ENCODE measurements at regions not wholly inside any gene's neighbourhood (a gene's known extent, or its start where the extent isn't known, plus 50 kb on each side); places are given as distances from the start of the nearest gene placed in this dataset.

- DNase-seq (ENCODE audit: low read depth), result no peak
- no peak overlapping the region for H3K4me3 ChIP-seq (ENCODE audit: control insufficient read depth, low read depth, low read length)
- TF ChIP-seq CTCF (IDR thresholded peaks at IDR 0.05; ENCODE audit: control insufficient read depth, insufficient read depth, low read depth, low read length, missing control alignments), result no peak
These were observed 141.4 kb upstream of the SLC6A11 start for GRCh38 chr3:10674578-10674977.

DNA sequence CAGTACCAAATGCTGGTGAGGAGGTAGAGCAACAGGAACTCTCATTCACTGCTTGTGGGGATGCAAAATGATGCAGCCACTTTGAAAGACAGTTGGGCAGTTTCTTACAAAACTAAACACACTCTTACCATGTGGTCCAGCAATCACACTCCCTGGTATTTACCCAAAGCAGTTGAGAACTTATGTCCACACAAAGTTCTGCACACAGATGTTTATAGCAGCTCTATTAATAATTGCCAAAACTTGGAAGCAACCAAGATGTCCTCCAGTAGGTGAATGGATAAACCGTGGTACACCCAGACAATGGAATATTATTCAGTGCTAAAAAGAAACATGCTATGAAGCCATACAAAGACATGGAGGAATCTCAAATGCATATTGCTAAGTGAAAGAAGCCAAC is 139.1 kb upstream of the SLC6A11 start:
- no peak overlapping the region for H3K4me3 ChIP-seq (ENCODE audit: control insufficient read depth, low read depth, low read length)
- no peak for DNase-seq (ENCODE audit: low read depth)
- no peak for TF ChIP-seq CTCF (IDR thresholded peaks at IDR 0.05; ENCODE audit: control insufficient read depth, insufficient read depth, low read depth, low read length, missing control alignments)

DNA sequence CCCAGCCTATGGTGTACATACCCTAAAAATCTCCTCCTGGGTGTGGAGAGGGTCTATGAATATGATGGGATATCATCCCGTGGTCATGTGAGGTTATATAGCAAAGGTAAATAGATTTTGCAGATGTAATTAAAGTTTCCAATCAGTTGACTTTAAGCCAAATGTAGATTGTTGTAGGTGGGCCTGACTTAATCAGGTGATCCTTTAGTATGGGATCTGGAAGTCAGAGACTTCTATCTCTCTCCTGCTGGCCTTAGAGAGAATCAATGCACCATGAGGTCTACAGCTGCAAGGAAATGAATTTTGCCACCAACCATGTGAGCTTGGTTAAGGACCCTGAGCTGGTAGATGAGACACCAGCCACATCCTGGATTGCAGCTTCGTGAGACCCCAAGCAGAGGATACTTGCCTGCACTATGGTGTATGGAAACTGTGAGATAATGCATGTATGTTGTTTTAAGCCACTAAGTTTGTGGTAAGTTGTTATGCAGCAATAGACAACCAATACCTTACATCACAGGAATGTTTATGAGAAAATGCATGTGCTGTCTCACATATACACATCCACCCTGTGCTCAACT is 137.1 kb upstream of the SLC6A11 start:
- no peak for TF ChIP-seq CTCF (IDR thresholded peaks at IDR 0.05; ENCODE audit: control insufficient read depth, insufficient read depth, low read depth, low read length, missing control alignments)
- no peak for DNase-seq (ENCODE audit: low read depth)
- no peak overlapping the region for H3K4me3 ChIP-seq (ENCODE audit: control insufficient read depth, low read depth, low read length)

DNA sequence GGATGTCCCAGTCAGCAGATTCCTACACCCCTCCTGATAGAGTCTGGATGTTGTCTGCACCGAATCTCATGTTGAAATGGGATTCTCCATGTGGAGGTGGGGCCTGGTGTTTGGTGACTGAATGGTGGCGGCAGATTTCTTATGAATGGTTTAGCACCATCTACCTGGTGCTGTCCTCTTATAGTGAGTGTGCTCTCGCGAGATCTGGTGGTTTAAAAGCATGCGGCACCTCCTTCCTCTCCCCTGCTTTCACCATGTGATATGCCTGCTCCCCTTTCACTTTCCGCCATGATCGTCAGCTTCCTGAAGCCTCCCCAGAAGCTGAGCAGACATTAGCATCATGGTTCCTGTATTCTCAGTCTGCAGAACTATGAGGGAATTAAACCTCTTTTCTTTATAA is 135.2 kb upstream of the SLC6A11 start:
- TF ChIP-seq CTCF (IDR thresholded peaks at IDR 0.05; ENCODE audit: control insufficient read depth, insufficient read depth, low read depth, low read length, missing control alignments), result no peak
- DNase-seq (ENCODE audit: low read depth), result no peak
- no peak overlapping the region for H3K4me3 ChIP-seq (ENCODE audit: control insufficient read depth, low read depth, low read length)

DNA sequence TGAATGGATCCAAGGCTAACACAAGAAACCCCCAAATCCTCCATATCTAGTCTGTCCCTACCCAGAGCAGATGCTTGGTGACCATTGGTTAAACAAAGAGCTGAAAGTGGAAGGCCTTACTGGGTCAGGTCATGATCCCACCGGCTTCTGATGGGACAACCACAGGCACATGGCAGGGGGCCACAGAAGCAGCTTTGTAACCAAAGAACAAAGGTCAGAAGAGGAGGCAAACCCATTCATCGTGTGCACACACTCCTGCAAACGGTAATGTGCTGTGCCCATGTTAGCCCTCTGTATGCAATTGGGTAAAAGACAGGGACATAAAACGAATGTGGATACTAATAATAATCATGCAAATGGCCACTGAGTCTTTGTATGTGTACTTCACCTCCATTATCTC is 133.3 kb upstream of the SLC6A11 start:
- H3K4me3 ChIP-seq (ENCODE audit: control insufficient read depth, low read depth, low read length), result no peak overlapping the region
- no peak for DNase-seq (ENCODE audit: low read depth)
- TF ChIP-seq CTCF (IDR thresholded peaks at IDR 0.05; ENCODE audit: control insufficient read depth, insufficient read depth, low read depth, low read length, missing control alignments), result no peak

GRCh38 chr3:10683106-10683505 is 132.9 kb upstream of the SLC6A11 start:
- no peak for DNase-seq (ENCODE audit: low read depth)

More at GRCh38 chr3:10683106-10683505, 132.9 kb upstream of the SLC6A11 start:
- no peak overlapping the region for H3K4me3 ChIP-seq (ENCODE audit: control insufficient read depth, low read depth, low read length)
- no peak for TF ChIP-seq CTCF (IDR thresholded peaks at IDR 0.05; ENCODE audit: control insufficient read depth, insufficient read depth, low read depth, low read length, missing control alignments)
